HepG2 (cell line): ENCODE measurements at regions not wholly inside any gene's neighbourhood (a gene's known extent, or its start where the extent isn't known, plus 50 kb on each side); places are given as distances from the start of the nearest gene placed in this dataset.

ENCODE experiments used
- HMG20A ChIP-seq: IDR thresholded peaks from 2 replicates; pipeline ENCODE4 v1.6.1; 2016; ENCODE audit warnings: borderline replicate concordance
- KAT8 ChIP-seq: IDR thresholded peaks from 2 replicates; pipeline ENCODE4 v1.6.1; 2016; ENCODE audit warnings: missing genetic modification reagents, missing compliant biosample characterization
- KLF12 ChIP-seq: sonication (generic); formaldehyde crosslinking; IDR thresholded peaks from 2 replicates; pipeline ENCODE4 v1.4.0; 2020; ENCODE audit warnings: missing genetic modification reagents, borderline replicate concordance
- NR2F1 ChIP-seq, 2 experiments: fragments of 450-650 bp in 1 of 2; formaldehyde crosslinking in 1 of 2; IDR thresholded peaks; 2 replicates each; pipeline versions ENCODE4 v1.5.0 to v1.6.1; 2016 to 2020; ENCODE audit warnings: mild to moderate bottlenecking in 1 of 2, missing compliant biosample characterization in 1 of 2, missing genetic modification reagents in 1 of 2, moderate library complexity in 1 of 2
- RAD21 ChIP-seq: fragments of 450-650 bp; formaldehyde crosslinking; IDR thresholded peaks from 2 replicates; pipeline ENCODE4 v1.5.0; 2020; ENCODE audit warnings: mild to moderate bottlenecking
- ZFP36L2 ChIP-seq: sonication (generic); formaldehyde crosslinking; IDR thresholded peaks from 2 replicates; pipeline ENCODE4 v1.4.0; 2020; ENCODE audit warnings: missing genetic modification reagents
- ZNF660 ChIP-seq: sonication (generic); formaldehyde crosslinking; IDR thresholded peaks from 2 replicates; pipeline ENCODE4 v1.5.1; 2020; ENCODE audit warnings: mild to moderate bottlenecking, low read depth, missing genetic modification reagents, borderline replicate concordance
- ZNF75D ChIP-seq: sonication (generic); formaldehyde crosslinking; IDR thresholded peaks from 2 replicates; pipeline ENCODE4 v1.8.1; 2023; ENCODE audit warnings: missing genetic modification reagents, mild to moderate bottlenecking, borderline replicate concordance
- ZNF891 ChIP-seq: sonication (generic); formaldehyde crosslinking; IDR thresholded peaks from 2 replicates; pipeline ENCODE4 v1.5.0; 2020; ENCODE audit warnings: mild to moderate bottlenecking, missing genetic modification reagents
- TF ChIP-seq, protein P1 (sequence below): sonication (generic); formaldehyde crosslinking; IDR thresholded peaks from 2 replicates; pipeline ENCODE4 v1.4.0; 2020; ENCODE audit warnings: mild to moderate bottlenecking, missing genetic modification reagents
- TF ChIP-seq, protein P2 (sequence below): sonication (generic); formaldehyde crosslinking; IDR thresholded peaks from 2 replicates; pipeline ENCODE4 v1.4.0; 2020; ENCODE audit warnings: mild to moderate bottlenecking, missing genetic modification reagents
- TF ChIP-seq, protein P3 (sequence below): sonication (generic); formaldehyde crosslinking; IDR thresholded peaks from 2 replicates; pipeline ENCODE4 v1.5.0; 2020; ENCODE audit warnings: mild to moderate bottlenecking, missing genetic modification reagents, moderate library complexity
- TF ChIP-seq, protein P4 (sequence below): IDR thresholded peaks from 2 replicates; pipeline ENCODE4 v1.6.1; 2016; ENCODE audit warnings: low read depth

DNA sequence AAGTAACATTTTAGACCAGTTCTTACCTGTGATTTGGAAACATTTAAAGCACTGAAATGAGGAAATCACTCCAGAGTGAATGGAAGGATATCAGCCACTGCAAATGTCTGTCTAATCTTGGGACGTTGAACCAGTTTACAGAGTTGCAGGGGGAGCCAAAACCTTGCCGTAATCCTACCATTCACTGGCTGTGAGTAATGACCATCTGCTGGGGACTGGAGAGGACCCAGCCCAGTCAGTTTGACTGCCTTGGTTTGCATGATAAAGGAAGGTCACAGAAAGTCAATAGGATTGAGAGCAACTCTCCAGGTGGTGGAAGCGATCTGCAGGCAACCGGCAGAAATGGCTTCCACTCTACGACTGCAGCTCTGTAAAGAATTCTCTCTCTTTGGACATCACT is 167.2 kb downstream of the AKR1D1 start (continued):
- TF ChIP-seq, protein P1, sequence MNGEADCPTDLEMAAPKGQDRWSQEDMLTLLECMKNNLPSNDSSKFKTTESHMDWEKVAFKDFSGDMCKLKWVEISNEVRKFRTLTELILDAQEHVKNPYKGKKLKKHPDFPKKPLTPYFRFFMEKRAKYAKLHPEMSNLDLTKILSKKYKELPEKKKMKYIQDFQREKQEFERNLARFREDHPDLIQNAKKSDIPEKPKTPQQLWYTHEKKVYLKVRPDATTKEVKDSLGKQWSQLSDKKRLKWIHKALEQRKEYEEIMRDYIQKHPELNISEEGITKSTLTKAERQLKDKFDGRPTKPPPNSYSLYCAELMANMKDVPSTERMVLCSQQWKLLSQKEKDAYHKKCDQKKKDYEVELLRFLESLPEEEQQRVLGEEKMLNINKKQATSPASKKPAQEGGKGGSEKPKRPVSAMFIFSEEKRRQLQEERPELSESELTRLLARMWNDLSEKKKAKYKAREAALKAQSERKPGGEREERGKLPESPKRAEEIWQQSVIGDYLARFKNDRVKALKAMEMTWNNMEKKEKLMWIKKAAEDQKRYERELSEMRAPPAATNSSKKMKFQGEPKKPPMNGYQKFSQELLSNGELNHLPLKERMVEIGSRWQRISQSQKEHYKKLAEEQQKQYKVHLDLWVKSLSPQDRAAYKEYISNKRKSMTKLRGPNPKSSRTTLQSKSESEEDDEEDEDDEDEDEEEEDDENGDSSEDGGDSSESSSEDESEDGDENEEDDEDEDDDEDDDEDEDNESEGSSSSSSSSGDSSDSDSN (CRISPR knock-in tag): peak; percentile 29; the same call in 1 of the 2 replicates
- TF ChIP-seq, protein P2, sequence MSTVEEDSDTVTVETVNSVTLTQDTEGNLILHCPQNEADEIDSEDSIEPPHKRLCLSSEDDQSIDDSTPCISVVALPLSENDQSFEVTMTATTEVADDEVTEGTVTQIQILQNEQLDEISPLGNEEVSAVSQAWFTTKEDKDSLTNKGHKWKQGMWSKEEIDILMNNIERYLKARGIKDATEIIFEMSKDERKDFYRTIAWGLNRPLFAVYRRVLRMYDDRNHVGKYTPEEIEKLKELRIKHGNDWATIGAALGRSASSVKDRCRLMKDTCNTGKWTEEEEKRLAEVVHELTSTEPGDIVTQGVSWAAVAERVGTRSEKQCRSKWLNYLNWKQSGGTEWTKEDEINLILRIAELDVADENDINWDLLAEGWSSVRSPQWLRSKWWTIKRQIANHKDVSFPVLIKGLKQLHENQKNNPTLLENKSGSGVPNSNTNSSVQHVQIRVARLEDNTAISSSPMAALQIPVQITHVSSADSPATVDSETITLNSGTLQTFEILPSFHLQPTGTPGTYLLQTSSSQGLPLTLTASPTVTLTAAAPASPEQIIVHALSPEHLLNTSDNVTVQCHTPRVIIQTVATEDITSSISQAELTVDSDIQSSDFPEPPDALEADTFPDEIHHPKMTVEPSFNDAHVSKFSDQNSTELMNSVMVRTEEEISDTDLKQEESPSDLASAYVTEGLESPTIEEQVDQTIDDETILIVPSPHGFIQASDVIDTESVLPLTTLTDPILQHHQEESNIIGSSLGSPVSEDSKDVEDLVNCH (CRISPR knock-in tag): no peak
- TF ChIP-seq ZNF660 (CRISPR knock-in tag) (no peak), ZFP36L2 (CRISPR knock-in tag) (no peak), KLF12 (CRISPR knock-in tag) (no peak), ZNF75D (CRISPR knock-in tag) (no peak), HMG20A (CRISPR knock-in tag) (peak; percentile 54; the same call in 1 of the 2 replicates), KAT8 (CRISPR knock-in tag) (0 out of 2 replicates have a peak, but pooled peaks have one; percentile 28), ZNF891 (CRISPR knock-in tag) (no peak), NR2F1 (CRISPR knock-in tag; IDR thresholded peaks at IDR 0.05) (peak in 1 of 2 experiments; percentile 19; a peak in 1 of 4 replicates), RAD21 (CRISPR knock-in tag) (peak; percentile 44; the same call in 1 of the 2 replicates)
- TF ChIP-seq, protein P3, sequence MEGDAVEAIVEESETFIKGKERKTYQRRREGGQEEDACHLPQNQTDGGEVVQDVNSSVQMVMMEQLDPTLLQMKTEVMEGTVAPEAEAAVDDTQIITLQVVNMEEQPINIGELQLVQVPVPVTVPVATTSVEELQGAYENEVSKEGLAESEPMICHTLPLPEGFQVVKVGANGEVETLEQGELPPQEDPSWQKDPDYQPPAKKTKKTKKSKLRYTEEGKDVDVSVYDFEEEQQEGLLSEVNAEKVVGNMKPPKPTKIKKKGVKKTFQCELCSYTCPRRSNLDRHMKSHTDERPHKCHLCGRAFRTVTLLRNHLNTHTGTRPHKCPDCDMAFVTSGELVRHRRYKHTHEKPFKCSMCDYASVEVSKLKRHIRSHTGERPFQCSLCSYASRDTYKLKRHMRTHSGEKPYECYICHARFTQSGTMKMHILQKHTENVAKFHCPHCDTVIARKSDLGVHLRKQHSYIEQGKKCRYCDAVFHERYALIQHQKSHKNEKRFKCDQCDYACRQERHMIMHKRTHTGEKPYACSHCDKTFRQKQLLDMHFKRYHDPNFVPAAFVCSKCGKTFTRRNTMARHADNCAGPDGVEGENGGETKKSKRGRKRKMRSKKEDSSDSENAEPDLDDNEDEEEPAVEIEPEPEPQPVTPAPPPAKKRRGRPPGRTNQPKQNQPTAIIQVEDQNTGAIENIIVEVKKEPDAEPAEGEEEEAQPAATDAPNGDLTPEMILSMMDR (CRISPR knock-in tag): peak; percentile 20
- TF ChIP-seq, protein P4, sequence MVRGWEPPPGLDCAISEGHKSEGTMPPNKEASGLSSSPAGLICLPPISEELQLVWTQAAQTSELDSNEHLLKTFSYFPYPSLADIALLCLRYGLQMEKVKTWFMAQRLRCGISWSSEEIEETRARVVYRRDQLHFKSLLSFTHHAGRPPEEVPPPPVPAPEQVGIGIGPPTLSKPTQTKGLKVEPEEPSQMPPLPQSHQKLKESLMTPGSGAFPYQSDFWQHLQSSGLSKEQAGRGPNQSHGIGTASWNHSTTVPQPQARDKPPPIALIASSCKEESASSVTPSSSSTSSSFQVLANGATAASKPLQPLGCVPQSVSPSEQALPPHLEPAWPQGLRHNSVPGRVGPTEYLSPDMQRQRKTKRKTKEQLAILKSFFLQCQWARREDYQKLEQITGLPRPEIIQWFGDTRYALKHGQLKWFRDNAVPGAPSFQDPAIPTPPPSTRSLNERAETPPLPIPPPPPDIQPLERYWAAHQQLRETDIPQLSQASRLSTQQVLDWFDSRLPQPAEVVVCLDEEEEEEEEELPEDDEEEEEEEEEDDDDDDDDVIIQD (CRISPR knock-in tag): peak; percentile 97
